ENCODE measurements at regions not wholly inside any gene's neighbourhood (a gene's known extent, or its start where the extent isn't known, plus 50 kb on each side); places are given as distances from the start of the nearest gene placed in this dataset.
"Not testable (repeated sequence)": the region's sequence is repeated elsewhere in the genome, so short reads cannot be mapped to it uniquely, and the experiment has no call there.

DNA sequence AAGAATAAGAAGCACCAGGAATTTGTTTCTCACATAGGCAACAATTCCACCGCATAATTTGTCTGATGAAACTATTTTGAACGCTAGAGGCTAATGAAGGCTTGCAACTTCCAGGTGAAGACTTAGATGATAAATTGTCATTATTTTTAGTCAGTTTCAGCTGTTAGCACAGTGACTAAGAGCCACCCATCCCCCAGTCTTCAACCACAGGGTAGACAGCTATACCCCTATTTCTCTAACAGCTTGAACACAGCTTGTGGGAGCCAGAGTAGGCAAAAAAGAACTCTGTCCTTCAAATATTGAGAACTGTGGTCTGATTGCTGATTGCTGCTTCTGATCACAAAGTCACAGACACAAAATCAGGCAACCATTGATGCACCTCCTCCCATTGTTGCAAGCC is 1124.8 kb upstream of the PRR20A start:
- no peak for DNase-seq

DNA sequence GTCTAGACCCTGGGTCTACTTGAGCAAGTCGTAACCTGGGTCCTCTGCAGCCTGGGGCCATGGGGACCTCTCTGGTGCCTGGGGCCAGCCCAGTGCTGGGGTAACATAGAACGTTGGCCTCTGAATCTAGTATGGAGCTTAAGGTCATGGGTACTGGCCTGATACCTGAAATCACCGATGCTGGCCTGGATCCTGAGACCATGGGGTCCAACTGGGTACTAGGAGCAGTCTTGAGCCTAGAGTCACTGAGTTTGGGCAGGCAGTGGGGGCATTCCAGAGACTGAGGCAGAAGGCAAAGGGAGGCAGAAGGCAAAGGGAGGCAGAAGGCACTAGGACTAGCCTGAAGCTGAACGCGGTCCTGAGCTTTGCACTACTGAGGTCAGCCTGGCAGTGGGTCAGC is 1121.1 kb upstream of the PRR20A start:
- no peak for DNase-seq

DNA sequence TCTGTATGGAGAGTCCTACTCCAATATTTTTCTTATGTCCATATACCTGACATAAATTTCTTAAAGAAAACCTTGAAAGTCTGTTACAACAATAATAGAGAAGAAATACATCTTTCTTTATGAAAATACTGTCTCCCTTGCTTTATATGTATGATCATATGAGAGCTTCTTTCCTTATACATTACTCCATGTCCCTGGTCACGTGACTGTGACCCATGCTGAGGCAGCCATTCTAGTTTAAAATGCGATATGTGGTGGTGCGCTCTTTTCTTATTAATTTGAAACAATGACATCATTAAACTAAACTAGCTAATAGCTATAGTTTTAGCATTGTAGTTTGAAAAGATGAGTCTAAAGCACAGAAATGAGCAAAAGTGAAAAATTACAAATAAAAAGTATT is 1120.3 kb upstream of the PRR20A start:
- DNase-seq: no peak

DNA sequence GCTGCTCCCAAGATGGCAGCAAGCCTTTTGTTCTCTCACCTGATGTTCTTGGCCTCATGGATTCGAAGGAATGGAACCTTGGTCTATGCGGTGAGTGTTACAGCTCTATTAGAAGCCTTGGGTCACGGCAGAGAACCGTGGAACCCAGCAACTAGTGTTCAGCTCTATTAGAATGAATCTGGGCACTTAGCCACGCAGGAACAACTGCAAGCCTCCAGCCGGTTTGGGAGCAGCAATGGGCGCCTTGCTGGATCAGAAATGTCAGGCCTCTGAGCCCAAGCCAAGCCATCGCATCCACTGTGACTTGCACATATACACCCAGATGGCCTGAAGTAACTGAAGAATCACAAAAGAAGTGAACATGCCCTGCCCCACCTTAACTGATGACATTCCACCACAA is 1100.7 kb upstream of the PRR20A start:
- DNase-seq: no peak

DNA sequence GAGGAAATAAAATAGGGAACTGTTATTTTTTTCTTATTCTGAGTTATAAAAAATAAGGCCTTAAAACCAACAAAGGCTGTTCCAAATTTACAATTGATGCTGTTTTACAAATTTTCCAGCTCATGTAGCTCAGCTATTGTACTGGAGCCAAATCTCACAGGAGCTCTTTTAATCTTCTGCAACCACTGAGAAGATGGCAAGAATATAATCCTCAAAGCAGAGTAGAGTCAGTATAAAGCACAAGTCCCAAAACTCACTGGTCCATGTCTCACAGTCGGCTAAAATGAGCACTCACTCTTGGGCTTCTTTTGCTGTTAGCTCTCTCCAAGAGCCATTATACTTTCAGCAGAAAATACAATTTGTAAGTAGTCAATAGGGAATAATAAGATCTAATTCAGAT is 1074.4 kb upstream of the PRR20A start:
- no peak for DNase-seq

DNA sequence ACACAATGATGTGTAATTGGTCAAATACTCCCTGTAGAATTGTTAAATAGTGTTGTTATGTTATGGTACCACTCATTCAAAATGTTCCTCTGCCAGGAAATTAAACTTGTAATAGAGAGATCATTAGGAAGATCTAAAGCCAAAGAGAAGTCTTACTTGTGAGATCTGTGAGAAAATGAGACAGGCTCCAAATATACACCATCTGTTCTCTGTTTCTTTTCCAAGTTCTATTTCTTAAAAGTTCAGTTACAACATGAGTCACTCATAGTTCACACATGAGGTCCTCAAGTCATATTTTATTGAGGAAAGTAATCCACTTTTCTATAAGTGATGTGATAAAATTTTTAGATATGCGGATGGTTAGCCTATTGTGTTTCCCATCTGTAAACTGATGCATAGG is 1038.1 kb upstream of the PRR20A start:
- no peak for DNase-seq

DNA sequence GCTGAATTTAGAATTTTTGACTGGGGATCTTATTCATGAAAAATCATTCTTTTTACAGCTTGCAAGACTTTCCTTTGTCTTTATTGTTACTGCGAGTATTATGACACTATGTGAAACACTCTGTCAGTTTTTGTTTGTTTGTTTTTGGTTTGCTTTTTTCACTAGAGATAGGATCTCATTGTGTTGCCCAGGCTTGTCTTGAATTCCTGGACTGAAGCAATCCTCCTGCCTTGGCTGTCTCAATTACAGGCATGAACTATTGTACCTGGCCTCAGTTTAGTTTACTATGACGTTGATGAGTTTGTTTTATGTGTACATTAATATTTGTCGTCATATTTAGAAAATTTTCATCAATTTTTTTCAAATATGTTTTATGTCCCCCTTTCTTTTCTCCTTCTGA is 1030.0 kb upstream of the PRR20A start:
- no peak for DNase-seq

DNA sequence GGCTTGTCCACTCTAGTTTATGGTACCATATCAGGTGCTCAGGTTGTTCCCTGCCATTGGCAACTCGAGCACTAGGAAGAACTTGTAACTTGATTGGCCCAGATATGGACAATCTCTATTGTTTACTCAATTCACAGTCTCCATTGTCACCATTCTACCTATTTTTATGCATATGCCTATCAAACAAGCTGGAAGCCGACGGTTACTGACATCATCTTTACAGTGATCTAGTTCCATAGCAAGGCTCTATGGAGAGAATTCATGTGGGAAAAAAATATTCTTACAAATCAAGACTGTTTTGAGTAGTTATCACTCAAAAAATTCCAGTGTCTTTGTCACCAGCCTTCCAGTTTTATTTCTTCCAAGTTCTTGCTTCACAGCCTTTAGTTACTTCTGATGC is 1006.2 kb upstream of the PRR20A start:
- no peak for DNase-seq

DNA sequence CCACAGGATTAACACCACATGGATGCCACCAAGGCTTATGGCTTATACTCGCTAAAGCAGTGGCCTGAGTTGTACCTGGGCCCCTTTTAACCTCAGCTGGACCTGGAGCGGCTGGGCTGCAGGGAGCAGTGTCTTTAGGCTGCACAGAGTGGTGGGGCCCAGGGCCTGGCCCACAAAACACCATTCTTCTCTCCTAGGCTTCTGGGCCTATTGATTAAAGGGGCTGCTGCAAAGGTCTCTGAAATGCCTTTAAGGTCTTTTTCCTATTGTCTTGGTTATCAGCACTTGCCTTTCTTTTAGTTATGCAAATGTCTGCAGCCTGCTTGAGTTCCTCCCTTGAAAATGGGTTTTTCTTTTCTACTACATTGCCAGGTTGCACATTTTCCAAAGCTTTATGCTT is 973.9 kb upstream of the PRR20A start:
- no peak for DNase-seq

DNA sequence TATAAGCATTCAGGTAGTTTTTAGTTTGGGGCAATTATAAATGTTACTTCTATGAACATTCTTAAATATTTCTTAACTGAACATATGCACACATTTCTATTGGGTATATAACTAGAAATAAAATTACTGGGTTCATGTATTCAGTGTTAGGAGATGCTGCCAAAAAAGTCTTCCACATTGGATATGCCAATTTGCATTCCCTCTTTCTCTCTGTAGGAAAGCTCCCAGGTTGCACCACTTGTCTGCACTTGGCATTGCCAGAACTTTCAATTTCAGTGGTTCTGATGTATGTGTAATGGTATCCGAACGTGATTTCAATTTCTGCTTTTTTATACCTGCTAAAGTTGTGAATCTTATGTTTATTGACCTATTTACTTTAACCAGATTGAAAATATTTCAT is 972.1 kb upstream of the PRR20A start:
- no peak for DNase-seq

DNA sequence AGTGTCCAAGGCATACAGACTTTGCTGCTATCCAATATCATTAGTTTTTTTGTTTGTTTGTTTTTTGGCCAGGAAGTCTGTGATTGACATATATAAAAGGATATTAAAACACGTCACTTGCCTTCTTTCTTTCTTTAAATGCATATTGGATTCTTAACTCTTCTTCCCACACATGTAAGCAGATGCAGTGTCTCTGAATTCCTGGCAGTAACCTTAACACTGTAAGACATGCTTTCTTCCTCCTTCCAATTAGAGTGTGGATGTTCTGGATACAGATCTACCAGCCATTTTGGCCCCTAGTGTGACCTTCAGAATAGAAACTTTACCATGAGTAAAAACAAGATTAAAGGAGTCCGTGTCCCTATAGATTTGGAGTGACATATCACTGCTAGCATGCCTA is 967.4 kb upstream of the PRR20A start:
- no peak for DNase-seq

DNA sequence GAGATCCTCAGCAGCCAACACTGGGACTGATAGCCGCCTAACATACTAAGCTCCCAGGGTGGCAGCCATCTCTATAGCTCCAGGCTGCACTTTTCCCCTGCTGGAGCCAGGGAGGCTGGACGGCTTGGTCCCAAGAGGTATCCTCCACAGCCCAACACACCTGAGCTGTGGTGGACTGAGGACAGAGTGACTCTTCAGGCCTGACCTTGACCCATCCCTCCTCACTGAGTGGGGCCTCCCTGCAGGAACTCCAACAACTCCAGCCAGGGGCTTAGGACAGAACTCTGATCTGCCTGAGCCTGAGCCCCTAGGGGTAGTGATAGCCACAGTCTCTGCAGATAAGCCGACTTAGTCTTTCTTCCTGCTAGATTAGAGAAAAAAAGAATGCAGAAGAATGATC is 958.1 kb upstream of the PRR20A start:
- DNase-seq: no peak

DNA sequence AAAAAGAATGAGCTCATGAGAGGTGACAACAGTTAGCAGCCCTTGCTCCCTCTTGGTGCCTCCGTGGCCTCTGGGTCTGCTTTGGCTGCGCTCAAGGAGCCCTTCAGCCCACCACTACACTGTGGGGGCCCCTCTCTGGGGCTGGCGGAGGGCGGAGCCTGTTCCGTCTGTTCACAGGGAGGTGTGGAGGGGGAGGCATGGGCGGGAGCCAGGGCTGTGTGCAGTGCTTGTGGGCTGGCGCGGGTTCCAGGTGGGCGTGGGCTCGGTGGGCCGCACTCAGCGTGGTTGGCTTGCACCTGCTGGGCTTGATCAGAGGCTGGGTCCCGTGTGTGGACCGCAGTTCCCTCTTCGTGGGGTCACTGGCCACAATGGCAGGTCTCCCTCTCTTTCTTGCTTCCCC is 953.4 kb upstream of the PRR20A start:
- DNase-seq: no peak

DNA sequence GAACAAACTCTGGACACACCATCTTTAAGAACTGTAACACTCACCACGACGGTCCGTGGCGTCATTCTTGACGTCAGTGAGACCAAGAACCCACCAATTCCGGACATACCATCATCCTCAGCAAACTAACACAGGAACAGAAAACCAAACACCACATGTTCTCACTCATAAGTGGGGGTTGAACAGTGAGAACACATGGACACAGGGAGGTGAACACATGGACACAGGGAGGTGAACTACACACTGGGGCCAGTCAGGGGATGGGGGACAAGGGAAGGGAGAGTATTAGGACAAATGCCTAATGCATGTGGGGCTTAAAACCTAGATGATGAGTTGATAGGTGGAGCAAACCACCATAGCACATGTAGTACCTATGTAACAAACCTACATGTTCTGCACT is 952.1 kb upstream of the PRR20A start:
- not testable (repeated sequence) for DNase-seq

DNA sequence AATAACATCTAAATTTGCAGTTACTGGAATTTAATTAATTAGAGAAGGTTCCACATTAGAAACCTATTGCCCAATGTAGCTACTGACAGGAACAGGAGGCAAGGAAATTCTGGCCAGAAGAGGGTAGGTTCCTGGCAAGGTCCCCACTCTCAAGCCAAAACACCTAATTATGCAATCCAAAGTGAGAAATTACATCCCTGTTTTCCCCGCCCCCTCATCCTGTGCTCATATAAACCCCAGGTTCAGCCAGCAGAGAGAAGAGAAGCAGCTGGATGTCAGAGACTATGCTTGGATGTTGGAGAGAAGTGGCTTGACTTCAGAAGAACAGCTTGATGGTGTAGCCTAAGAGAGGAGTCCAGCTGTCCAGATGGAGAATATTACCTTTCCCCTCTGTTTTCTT is 951.3 kb upstream of the PRR20A start:
- no peak for DNase-seq

DNA sequence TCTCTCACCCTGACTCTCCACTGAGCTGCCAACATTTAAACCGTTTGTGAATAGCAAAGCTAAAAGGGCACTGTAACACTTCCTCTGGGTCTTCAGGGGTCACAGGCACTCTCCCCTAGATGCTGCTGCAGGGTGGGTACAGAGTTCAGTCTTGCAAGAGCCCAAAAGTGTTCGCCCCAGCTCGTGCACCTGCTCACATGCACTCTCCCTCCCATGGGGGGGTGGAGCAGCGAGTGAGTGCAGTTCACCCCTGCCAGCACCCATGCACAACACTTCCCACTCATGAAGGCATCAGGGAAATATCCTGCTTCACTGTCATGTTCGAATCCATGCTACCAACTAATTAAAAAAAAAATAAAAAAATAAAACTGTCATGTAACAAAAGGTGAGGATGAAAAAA is 950.7 kb upstream of the PRR20A start:
- no peak for DNase-seq

DNA sequence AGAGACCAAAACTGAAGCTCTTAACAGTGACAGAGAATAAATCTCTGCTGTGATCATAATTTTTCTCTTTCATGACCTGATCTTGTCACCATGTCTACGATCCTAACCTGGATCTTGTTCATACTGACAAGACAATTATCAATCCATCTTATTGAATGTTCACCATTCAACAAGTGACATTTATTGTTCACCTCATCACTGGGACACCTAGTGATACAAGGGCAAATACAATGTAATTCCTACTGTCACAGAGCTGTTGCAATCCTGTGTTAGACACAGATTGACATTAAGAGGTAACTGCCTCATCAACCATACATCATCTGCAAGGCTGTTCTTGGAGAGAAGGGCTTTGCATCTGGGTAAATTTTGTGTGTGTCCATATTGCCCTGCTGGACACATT is 942.4 kb upstream of the PRR20A start:
- no peak for DNase-seq

DNA sequence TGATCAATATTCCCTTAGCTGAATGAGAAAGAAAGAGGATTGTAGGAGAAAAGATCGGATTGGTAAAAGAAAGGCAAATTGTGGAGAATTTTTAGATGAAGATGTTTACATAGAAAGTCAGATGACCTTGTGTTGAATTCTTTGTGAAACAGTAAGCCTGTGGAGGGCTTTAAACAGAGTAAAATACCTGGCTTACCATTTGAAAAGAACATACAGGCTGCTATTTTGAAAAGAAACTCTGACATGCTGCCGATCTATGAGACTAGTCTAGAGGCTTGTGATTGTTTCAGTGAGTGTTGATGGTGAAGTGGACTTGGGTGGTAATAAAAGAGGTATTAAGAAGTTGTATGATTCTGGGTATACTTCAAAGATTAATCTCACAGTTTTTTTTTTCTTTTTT is 938.9 kb upstream of the PRR20A start:
- DNase-seq: no peak

DNA sequence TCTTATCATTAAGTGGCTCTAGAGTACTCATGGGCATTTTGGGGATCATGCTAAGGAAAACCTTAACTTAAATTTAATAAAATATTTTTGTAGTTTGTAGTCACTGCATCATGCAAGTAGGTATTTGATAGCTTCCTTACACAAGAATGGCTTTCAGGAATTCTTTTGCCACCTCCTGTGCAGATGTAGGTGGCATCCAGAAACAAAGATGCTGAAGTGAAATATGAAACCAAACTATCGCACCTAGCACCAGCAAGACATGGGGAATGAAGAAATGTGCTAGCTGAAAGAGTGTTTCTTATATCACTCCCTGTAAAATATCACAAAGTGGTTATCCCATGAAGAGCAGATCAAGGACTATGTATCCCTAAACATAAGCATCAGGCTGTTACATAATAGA is 924.5 kb upstream of the PRR20A start:
- DNase-seq: no peak

DNA sequence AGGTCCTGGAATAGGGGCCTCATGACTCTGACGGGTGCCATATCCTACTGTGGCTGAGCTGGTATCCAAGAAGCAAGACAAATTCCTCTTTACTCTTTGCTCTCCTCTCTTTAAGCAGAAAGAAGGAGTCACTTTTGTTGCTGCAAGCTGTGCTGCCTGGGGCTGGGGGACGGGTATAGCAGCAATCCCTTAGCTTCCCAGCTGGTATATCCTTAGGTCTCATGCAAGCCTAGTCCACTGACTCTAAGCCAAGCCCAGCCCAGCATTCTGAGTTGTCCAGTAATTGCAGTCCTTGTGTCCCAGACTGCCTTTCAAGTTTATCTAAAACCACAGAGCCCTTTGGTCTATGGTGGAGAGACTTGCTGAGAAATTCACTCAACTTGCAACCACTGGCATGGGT is 893.0 kb upstream of the PRR20A start:
- no peak for DNase-seq

DNA sequence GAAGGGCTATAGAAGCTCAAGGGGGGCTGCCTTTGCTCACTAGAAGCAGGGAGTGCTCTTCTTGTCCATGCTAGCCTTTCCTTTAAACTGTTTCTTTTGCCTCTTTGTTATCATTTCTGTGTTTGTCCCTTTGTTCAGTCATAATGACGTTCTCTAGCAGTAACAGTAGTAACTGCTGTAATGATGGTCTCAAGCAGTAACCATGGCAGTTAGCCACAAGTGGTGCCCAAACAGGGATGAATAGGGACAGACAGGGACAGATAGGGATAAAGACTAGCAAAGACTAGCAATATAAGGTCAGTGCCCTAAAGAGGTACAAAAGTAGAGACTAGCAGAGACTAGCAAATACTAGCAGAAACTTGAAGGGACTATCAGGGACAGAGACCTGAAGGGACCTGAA is 869.0 kb upstream of the PRR20A start:
- DNase-seq: no peak

DNA sequence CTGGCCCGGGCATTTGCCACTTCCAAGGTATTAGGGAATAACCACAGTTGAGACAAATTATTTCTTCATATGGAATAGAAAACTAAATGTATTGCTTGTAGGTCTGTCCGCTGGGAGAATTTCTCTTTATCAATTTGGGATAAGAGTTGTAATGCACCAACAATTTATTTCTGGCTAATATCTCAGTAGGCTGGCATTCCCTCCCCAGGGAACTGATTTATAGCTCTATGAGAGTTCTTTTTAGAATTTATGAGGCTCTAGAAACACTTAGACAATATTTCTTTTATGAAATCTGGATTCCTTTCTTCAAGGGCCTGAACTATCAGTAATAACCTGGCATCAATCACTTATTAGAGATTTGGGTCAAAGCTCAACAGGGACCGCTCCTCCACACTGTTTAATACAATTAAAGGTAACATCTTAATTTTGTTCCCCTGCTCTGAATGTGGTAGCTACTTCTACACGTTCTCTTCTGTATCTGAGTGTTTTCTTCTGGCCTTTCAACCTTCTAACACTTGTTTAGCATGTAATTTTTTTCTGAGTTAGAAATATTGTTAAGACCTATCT is 857.4 kb upstream of the PRR20A start:
- DNase-seq: no peak

DNA sequence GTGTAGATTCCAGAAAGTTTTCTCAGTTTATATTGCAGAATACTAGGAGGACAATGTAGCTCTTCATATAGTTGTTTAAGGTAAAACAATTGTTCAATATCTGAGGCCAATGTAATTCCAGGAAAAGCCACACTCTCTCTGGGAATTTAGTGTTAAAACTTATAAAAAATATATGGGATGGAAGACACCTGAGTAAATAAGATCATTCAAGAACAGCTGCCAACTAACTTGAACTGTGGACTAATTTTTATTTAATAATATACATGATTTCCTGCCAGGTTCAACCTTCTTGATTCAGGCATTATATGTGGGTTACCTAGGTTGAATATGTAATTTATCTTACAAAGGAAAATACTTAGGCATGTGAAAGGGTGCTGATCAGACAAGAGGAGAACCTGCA is 841.1 kb upstream of the PRR20A start:
- DNase-seq: no peak

DNA sequence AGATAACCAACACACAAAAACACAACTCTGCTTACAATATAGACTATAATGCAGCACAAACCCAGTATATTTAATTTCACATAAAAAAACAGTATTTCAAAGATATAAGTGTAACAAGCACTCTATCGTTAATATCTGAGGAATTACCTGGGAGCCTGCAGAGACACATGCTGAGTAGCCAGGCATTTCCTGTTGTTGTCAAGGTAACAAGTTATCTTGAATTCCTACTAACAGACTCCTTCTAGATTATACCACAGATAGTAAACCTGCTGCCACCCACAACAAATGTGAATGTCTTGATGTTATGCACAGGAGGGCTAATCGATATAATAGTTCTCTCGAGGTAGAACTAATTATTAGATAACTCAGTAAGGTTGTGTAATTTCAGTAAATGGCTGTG is 826.0 kb upstream of the PRR20A start:
- no peak for DNase-seq

DNA sequence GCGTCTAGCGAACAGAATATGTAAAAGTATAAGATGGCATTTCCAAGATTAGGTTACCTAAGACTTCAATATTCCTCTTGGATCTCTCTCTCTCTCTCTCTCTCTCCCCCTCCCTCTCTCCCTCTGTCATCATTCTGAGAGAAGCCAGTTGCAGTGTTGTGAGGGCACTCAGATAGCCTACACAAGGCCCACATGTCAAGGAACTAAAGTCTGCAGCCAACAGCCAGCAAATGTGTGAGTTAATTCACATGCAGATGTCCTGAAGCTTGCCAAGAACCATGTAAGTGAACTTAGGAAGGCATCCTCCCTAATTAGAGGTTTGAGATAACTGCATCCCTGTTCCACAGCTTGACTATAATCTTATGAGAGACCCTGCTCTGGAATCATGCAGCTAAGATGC is 822.9 kb upstream of the PRR20A start:
- DNase-seq: no peak

DNA sequence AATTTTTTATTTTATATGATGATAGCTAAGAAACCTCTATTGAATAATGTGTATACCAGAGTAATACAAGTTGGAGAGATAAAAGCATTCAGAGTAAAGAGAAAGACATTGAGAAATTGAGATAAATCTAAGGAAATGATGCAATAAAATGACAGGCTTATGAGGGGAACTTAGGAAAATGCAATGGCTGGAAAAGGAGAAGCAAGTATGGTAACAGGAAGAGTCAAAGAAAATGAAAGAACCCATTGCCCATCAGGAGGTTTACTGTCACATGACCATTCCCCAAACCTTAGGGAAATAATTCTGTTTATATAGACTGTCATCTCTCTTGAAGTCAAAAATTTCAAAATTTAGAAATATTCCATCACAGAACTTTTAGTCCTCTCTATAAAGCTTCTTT is 808.0 kb upstream of the PRR20A start:
- no peak for DNase-seq
